Fibroblast of the aortic adventitia (primary cell): ENCODE measurements at regions not wholly inside any gene's neighbourhood (a gene's known extent, or its start where the extent isn't known, plus 50 kb on each side); places are given as distances from the start of the nearest gene placed in this dataset. TPM values are rescaled to one million over a fixed set of nuclear protein-coding genes. Genes with fewer than 3 reads are reported as not detected.

Experiments
- DNase-seq: peaks from one replicate; pipeline ENCODE4 v3.0.0-alpha.2; 2010; ENCODE audit warnings: low read depth
- H3K4me3 ChIP-seq: 2 replicates; pipeline ENCODE4 v1.5.1; 2011; ENCODE audit warnings: low read depth, mild to moderate bottlenecking, control low read depth, low read length, moderate library complexity
- small RNA-seq: library from RNA; depleted of rRNA; stranded (forward); fragments of <200 nt; gene quantifications from one replicate; pipeline ENCODE3, GENCODE V24; 2012
- TF ChIP-seq, protein P1 (sequence below): IDR thresholded peaks from 2 replicates; pipeline ENCODE4 v1.5.1; 2011; ENCODE audit warnings: mild to moderate bottlenecking, low read length, control low read depth, inconsistent platforms; ENCODE audit not compliant: insufficient read depth

GRCh38 chr5:56290378-56291078, 57.4 kb upstream of the ANKRD55 start:
- no peak overlapping the region for H3K4me3 ChIP-seq
- DNase-seq, result no peak
- TF ChIP-seq, protein P1, sequence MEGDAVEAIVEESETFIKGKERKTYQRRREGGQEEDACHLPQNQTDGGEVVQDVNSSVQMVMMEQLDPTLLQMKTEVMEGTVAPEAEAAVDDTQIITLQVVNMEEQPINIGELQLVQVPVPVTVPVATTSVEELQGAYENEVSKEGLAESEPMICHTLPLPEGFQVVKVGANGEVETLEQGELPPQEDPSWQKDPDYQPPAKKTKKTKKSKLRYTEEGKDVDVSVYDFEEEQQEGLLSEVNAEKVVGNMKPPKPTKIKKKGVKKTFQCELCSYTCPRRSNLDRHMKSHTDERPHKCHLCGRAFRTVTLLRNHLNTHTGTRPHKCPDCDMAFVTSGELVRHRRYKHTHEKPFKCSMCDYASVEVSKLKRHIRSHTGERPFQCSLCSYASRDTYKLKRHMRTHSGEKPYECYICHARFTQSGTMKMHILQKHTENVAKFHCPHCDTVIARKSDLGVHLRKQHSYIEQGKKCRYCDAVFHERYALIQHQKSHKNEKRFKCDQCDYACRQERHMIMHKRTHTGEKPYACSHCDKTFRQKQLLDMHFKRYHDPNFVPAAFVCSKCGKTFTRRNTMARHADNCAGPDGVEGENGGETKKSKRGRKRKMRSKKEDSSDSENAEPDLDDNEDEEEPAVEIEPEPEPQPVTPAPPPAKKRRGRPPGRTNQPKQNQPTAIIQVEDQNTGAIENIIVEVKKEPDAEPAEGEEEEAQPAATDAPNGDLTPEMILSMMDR, result no peak

- no peak overlapping the region for H3K4me3 ChIP-seq
- TF ChIP-seq, protein P1, result no peak
- DNase-seq, result no peak
Observed at GRCh38 chr5:56289602-56289987, 56.5 kb upstream of the ANKRD55 start.

GRCh38 chr5:56288873-56289601, 55.9 kb upstream of the ANKRD55 start:
- H3K4me3 ChIP-seq, result no peak overlapping the region
- no peak for DNase-seq
- TF ChIP-seq, protein P1, result no peak

- TF ChIP-seq, protein P1, result no peak
- H3K4me3 ChIP-seq, result no peak overlapping the region
- peak; percentile 44 for DNase-seq
Observed at GRCh38 chr5:56286015-56286884, 53.1 kb upstream of the ANKRD55 start.

- no peak overlapping the region for H3K4me3 ChIP-seq
- TF ChIP-seq, protein P1, result no peak
- no peak for DNase-seq
Observed at GRCh38 chr5:56282951-56283350, 49.8 kb upstream of the ANKRD55 start.

Small RNA genes lying in the stretch of these regions (small RNA-seq; reads per million reads assigned to genes)
- not detected for gene HMGN1P17
- 0.70 reads per million, percentile 13 among the genes with 10 or more reads in this experiment for gene RNU6ATAC2P
